Endothelial cell of umbilical vein (primary cell): ENCODE measurements at regions not wholly inside any gene's neighbourhood (a gene's known extent, or its start where the extent isn't known, plus 50 kb on each side); places are given as distances from the start of the nearest gene placed in this dataset.

ENCODE experiments used
- BruUV-seq: library from RNA; stranded (reverse); fragments of 400-500 nt; replicated peaks from 2 replicates; lab custom pipeline; 2021; lab: Mats Ljungman, UMichigan
- CTCF ChIA-PET: fragments of 300-600, 350-600 bp; sonication (Branson Sonifier 250); formaldehyde crosslinking; loops from one replicate; lab custom pipeline; 2021; ENCODE audit warnings: antibody characterized with exemption, inconsistent platforms; lab: Charles Lee
- POLR2A ChIA-PET: fragments of 300-600, 350-600 bp; sonication (Branson Sonifier 250); formaldehyde crosslinking; loops from one replicate; lab custom pipeline; 2021; ENCODE audit warnings: antibody characterized with exemption, inconsistent platforms; lab: Charles Lee
- DNase-seq: peaks from one replicate; pipeline ENCODE4 v3.0.0-alpha.2; 2011; ENCODE audit warnings: low read depth, low spot score
- FAIRE-seq: peaks from 2 replicates; lab custom pipeline; 2011; peaks lifted over from hg19 to GRCh38; lab: Jason Lieb, UNC
- H2AFZ ChIP-seq: 2 replicates; pipeline ENCODE4 v1.6.0; 2012; ENCODE audit warnings: low read depth, low read length, control low read depth, inconsistent platforms
- H3K27ac ChIP-seq: 2 replicates; pipeline ENCODE4 v1.5.1; 2011; ENCODE audit warnings: low read depth, mild to moderate bottlenecking, control low read depth, low read length, moderate library complexity; ENCODE audit not compliant: insufficient read depth
- H3K27me3 ChIP-seq, 2 experiments: 2 replicates each; pipeline versions ENCODE4 v1.6.0 to v1.6.1; 2011; ENCODE audit warnings: low read length in 2 of 2, mixed read lengths in 1 of 2; ENCODE audit not compliant: control insufficient read depth in 2 of 2, insufficient read depth in 2 of 2
- H3K36me3 ChIP-seq, 2 experiments: 2 replicates in 1 of 2; 3 replicates in 1 of 2; pipeline ENCODE4 v1.5.1; 2011; ENCODE audit warnings: low read length in 2 of 2, mild to moderate bottlenecking in 1 of 2, moderate library complexity in 1 of 2; ENCODE audit not compliant: control insufficient read depth in 2 of 2, insufficient read depth in 2 of 2; ENCODE audit errors: extremely low read depth in 1 of 2
- H3K4me1 ChIP-seq: 3 replicates; pipeline ENCODE4 v1.5.1; 2011; ENCODE audit warnings: mild to moderate bottlenecking, low read length; ENCODE audit not compliant: control insufficient read depth, insufficient read depth; ENCODE audit errors: extremely low read depth
- H3K4me2 ChIP-seq: 2 replicates; pipeline ENCODE4 v1.6.1; 2011; ENCODE audit warnings: low read length, control low read depth, mixed read lengths; ENCODE audit not compliant: insufficient read depth
- H3K4me3 ChIP-seq, 3 experiments: fragments of 200-600 bp in 1 of 3; sonication (generic), shearing (Covaris generic) in 1 of 3; replicated peaks in 1 of 3; 2 replicates each; pipeline ENCODE4 v1.5.1; 2011 to 2016; ENCODE audit warnings: control low read depth in 3 of 3, low read length in 3 of 3, mild to moderate bottlenecking in 2 of 3, inconsistent platforms in 1 of 3, low read depth in 1 of 3, moderate library complexity in 1 of 3; ENCODE audit not compliant: insufficient read depth in 1 of 3
- H3K79me2 ChIP-seq: 2 replicates; pipeline ENCODE4 v1.6.0; 2012; ENCODE audit warnings: low read length, inconsistent platforms; ENCODE audit not compliant: control insufficient read depth, insufficient read depth
- H3K9ac ChIP-seq: replicated peaks from 2 replicates; pipeline ENCODE3; 2011; ENCODE audit warnings: low read length, control low read depth; ENCODE audit not compliant: insufficient read depth; ENCODE audit errors: extremely low read depth
- H3K9me1 ChIP-seq: replicated peaks from 3 replicates; pipeline ENCODE4 v1.6.0; 2011; ENCODE audit warnings: mild to moderate bottlenecking, low read length; ENCODE audit not compliant: control insufficient read depth, insufficient read depth; ENCODE audit errors: extremely low read depth
- H3K9me3 ChIP-seq: replicated peaks from 2 replicates; pipeline ENCODE4 v1.5.1; 2012; ENCODE audit warnings: low read length, inconsistent platforms; ENCODE audit not compliant: control insufficient read depth, insufficient read depth
- H4K20me1 ChIP-seq: replicated peaks from 2 replicates; pipeline ENCODE3; 2011; ENCODE audit warnings: mild to moderate bottlenecking, low read length; ENCODE audit not compliant: control insufficient read depth, insufficient read depth; ENCODE audit errors: extremely low read depth
- CTCF ChIP-seq, 2 donors: IDR thresholded peaks; 1 replicate in 1 of 2; 2 replicates in 1 of 2; pipeline ENCODE4 v1.5.1; 2011; ENCODE audit warnings: low read length in 2 of 2, mild to moderate bottlenecking in 2 of 2, moderate library complexity in 2 of 2, control low read depth in 1 of 2, inconsistent platforms in 1 of 2, low read depth in 1 of 2; ENCODE audit not compliant: insufficient read depth in 1 of 2; ENCODE audit errors: extremely low read depth in 1 of 2
- EZH2 ChIP-seq: IDR thresholded peaks from 2 replicates; pipeline ENCODE4 v1.6.1; 2012; ENCODE audit warnings: borderline replicate concordance, low read depth, mild to moderate bottlenecking, moderate library complexity, low read length, inconsistent platforms; ENCODE audit not compliant: severe bottlenecking
- FOS ChIP-seq: IDR thresholded peaks from 2 replicates; pipeline ENCODE4 v1.6.1; 2011; ENCODE audit warnings: mild to moderate bottlenecking, low read length, moderate library complexity, borderline replicate concordance; ENCODE audit not compliant: insufficient read depth
- GATA2 ChIP-seq: IDR thresholded peaks from 2 replicates; pipeline ENCODE4 v1.7.0; 2011; ENCODE audit warnings: low read depth, mild to moderate bottlenecking, moderate library complexity, mixed read lengths, low read length; ENCODE audit not compliant: insufficient read length, insufficient read depth
- JUN ChIP-seq: IDR thresholded peaks from 2 replicates; pipeline ENCODE4 v1.6.1; 2011; ENCODE audit warnings: borderline replicate concordance, low read depth; ENCODE audit not compliant: insufficient read length, insufficient read depth
- MAX ChIP-seq: IDR thresholded peaks from 2 replicates; pipeline ENCODE4 v1.6.1; 2011; ENCODE audit not compliant: insufficient read depth, insufficient read length
- MYC ChIP-seq: IDR thresholded peaks from one replicate; pipeline ENCODE4 v1.6.1; 2011; ENCODE audit warnings: mild to moderate bottlenecking, low read depth, low read length
- POLR2A ChIP-seq: IDR thresholded peaks from 2 replicates; pipeline ENCODE4 v1.6.1; 2012; ENCODE audit warnings: low read depth, mild to moderate bottlenecking, control low read depth, low read length
- POLR2AphosphoS5 ChIP-seq: IDR thresholded peaks from 2 replicates; pipeline ENCODE4 v1.6.1; 2012; ENCODE audit warnings: low read depth, mild to moderate bottlenecking, control low read depth, low read length, moderate library complexity; ENCODE audit not compliant: insufficient read depth
- dilution Hi-C: fragments of 300-500 bp; cut with MboI; formaldehyde crosslinking; loops from one replicate; pipeline ENCODE4 v1.15.0; 2019; ENCODE audit warnings: low sequenced_read_pairs; ENCODE audit not compliant: extremely low pct_ligation_motif_present
- intact Hi-C: fragments of 100-400 bp; cut with micrococcal nuclease; formaldehyde crosslinking; loops from one replicate; pipeline ENCODE4 v1.10.0; 2022

- H3K79me2 ChIP-seq = no peaks in the 10 kb centered on the region
- dilution Hi-C loops = no loop called here
- H3K9ac ChIP-seq = no peak overlapping the region
- no peak overlapping the region for H3K4me3 ChIP-seq
- intact Hi-C loops = no loop called here
- no peak for FAIRE-seq
- CTCF ChIA-PET = no interaction called here
- no peaks in the 10 kb centered on the region for H3K9me3 ChIP-seq
- H3K9me1 ChIP-seq = no peaks in the 10 kb centered on the region
- no peaks in the 10 kb centered on the region for H3K36me3 ChIP-seq
- H3K27me3 ChIP-seq = no peaks in the 10 kb centered on the region
- H3K4me2 ChIP-seq = no peak overlapping the region
- H3K4me1 ChIP-seq = no peaks in the 10 kb centered on the region
- TF ChIP-seq POLR2AphosphoS5 (no peak), GATA2 (no peak), CTCF (IDR thresholded peaks at IDR 0.05; ENCODE audit: extremely low read depth in 1 of 2, insufficient read depth in 1 of 2, low read depth in 1 of 2, low read length in 2 of 2) (no peak), POLR2A (no peak), JUN (no peak), EZH2 (no peak), MYC (no peak), FOS (no peak), MAX (no peak)
- no TSS peak for BruUV-seq
- H4K20me1 ChIP-seq = no peaks in the 10 kb centered on the region
- POLR2A ChIA-PET = no interaction called here
- H2AFZ ChIP-seq = no peak overlapping the region
- DNase-seq = no peak
- no peak overlapping the region for H3K27ac ChIP-seq
Measured at GRCh38 chr13:88472316-88472715, 801.1 kb downstream of the SLITRK5 start.
